WI38 (cell line): ENCODE measurements at regions not wholly inside any gene's neighbourhood (a gene's known extent, or its start where the extent isn't known, plus 50 kb on each side); places are given as distances from the start of the nearest gene placed in this dataset.
"Not testable (repeated sequence)": the region's sequence is repeated elsewhere in the genome, so short reads cannot be mapped to it uniquely, and the experiment has no call there.

ENCODE experiments used
- H3K4me3 ChIP-seq: 2 replicates; pipeline ENCODE4 v1.5.1; 2011; ENCODE audit warnings: low read depth, mild to moderate bottlenecking, control low read depth, low read length
- TF ChIP-seq, protein P1 (sequence below): IDR thresholded peaks from 2 replicates; pipeline ENCODE4 v1.5.1; 2012; ENCODE audit warnings: low read depth, mild to moderate bottlenecking, control low read depth, low read length

DNA sequence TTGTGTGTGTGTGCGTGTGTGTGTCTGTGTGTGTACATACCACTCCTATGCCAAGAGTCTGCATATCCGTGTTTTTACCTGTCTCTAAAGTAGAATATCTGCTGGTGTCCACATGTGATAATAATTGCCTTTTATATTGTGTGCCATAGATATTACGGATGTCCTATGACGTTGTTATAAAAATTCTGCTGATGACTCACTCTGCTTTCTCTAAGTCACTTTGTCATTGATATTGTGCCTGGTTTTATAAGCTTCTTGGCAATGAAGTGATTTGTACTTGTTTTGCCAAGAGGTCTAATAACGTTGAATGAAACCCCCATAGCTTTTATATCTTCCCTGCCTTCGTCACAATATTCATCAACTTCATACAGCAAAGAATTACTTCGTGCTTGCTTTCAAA is 102.6 kb upstream of the C1GALT1C1 start:
- TF ChIP-seq, protein P1, sequence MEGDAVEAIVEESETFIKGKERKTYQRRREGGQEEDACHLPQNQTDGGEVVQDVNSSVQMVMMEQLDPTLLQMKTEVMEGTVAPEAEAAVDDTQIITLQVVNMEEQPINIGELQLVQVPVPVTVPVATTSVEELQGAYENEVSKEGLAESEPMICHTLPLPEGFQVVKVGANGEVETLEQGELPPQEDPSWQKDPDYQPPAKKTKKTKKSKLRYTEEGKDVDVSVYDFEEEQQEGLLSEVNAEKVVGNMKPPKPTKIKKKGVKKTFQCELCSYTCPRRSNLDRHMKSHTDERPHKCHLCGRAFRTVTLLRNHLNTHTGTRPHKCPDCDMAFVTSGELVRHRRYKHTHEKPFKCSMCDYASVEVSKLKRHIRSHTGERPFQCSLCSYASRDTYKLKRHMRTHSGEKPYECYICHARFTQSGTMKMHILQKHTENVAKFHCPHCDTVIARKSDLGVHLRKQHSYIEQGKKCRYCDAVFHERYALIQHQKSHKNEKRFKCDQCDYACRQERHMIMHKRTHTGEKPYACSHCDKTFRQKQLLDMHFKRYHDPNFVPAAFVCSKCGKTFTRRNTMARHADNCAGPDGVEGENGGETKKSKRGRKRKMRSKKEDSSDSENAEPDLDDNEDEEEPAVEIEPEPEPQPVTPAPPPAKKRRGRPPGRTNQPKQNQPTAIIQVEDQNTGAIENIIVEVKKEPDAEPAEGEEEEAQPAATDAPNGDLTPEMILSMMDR = no peak
- H3K4me3 ChIP-seq = no peak overlapping the region

DNA sequence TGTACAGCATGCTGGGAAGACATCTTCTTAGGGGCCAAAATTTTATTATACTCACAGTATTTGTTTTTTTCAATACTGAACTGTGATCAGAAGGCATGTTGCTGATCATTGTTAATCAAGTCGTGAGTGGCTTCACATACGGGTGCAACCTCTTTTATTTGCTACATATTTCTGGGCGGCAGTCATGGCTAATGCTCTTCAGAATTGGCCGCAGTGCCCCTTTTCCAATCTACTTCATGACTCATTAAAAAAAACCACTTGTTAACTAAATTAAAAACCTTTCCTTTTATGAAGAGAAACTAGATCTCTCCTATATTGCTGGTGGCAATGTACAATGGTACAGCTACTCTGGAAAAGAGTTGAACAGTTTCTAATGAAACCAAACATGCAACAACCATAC is 101.5 kb upstream of the C1GALT1C1 start:
- TF ChIP-seq, protein P1 = no peak
- no peak overlapping the region for H3K4me3 ChIP-seq

DNA sequence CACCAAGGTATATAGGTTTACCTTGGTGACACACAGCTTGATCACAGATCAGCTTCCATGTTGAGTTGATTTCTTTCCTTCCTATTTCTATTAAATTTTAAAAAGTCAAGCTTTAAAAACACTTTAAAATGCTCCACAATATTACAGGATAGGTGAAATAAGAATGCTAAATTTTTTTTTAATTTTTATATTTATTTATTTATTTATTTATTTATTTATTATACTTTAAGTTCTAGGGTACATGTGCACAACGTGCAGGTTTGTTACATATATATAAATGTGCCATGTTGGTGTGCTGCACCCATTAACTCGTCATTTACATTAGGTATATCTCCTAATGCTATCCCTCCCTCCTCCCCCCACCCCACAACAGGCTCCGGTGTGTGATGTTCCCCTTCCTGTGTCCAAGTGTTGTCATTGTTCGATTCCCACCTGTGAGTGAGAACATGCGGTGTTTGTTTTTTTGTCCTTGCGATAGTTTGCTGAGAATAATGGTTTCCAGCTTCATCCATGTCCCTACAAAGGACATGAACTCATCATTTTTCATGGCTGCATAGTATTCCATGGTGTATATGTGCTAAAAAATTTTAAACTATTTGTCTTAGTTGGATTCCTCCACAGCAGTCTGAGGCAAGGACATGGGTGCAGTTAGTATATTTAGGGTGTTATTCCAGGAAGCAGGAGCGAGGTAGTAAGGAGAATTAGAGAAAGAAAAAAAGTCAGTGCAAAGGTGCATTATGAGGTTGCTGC is 99.8 kb upstream of the C1GALT1C1 start:
- H3K4me3 ChIP-seq = not testable (repeated sequence)

DNA sequence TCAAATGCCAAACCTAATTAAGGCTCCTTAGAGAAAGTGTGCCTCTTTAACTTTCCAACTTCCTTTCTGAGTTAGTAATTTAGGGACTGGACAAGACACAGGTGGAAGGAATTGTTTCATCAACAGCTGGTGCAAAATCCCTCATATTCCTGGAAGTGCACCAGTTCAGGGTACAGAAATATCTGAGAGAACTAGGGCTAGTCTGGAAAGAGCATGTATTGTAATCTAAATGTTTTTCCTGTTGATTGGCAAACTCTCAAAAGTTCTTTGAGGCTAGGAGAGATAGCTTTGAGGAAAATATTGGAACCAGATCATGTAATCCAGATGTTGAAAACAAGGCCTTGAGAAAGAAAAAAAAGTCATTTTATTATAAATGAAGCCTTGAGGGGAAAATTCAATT is 98.1 kb upstream of the C1GALT1C1 start:
- no peak overlapping the region for H3K4me3 ChIP-seq
- TF ChIP-seq, protein P1 = no peak

DNA sequence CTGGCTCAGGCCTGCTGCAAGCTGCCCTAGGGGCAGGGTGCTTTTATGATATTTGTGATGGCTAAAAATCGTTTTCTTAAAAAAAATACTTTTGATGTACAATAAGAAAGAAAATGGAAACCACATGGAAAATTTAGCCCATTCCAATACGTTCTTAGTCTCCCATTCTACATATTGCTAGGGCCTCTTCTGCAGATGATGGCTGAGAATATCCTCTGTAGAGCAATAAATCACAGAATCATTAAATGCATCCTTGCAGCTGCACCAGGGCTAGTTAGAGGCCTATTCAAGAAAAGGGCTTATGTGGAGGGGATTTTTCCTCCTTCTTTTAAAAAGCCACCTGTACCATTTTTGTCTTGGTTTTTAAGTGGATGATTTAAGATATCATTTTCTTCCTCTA is 97.6 kb upstream of the C1GALT1C1 start:
- TF ChIP-seq, protein P1 = no peak
- no peak overlapping the region for H3K4me3 ChIP-seq

DNA sequence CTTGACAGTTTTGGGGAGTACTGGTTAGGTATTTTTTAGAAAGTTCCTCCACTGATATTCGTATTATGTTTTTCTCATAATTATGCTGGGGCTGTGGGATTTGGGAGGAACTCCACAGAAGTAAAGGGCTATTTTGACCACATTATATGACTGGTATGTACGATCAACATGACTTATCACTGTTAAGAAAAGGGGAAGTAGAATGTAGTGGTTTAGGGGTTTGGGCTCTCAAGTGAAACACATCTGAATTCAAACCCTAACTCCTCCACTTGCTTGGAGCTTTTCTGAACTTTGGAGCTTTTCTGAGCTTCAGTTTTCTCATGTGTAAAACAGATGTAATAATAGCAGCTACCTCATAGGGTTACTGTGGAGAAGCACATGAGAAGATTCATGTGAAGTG is 96.4 kb upstream of the C1GALT1C1 start:
- no peak overlapping the region for H3K4me3 ChIP-seq
- TF ChIP-seq, protein P1 = no peak

DNA sequence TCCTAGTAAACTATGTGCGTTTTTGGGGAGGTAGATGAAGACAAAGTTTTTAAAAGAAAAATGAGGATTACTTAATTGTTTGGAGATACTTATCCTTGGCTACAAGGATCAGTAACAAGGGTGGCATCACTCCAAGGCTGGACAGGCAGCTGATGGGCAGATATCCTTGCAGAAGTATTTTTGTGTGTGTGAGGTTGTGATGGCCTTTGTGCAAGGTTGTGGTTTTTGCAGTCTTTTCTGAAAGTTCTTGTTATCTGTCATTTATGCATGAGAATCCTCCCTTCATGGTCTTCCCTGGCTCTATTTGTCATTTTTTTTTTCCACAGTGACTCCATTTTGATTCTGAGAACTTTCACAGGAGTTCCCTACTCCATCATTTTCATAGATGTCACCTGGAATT is 96.0 kb upstream of the C1GALT1C1 start:
- H3K4me3 ChIP-seq = no peak overlapping the region
- TF ChIP-seq, protein P1 = no peak

DNA sequence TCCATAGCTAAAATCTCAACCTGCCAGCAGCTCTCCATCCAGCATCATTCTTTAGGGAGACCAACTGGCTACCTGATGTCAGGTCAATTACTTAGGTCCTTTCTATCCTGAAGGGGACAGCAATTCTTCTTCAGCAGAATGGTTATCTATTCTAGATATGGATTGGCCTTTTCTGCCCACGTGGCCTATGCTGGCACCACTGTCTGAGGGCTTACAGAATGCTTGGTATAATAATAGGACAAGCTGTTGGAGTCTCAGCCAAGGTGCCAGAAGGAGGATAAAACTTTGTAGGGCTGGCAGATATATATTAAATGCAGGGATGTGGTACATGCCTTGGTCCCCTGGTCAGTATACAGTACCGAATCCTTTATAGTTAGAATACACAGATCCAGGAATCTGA is 89.8 kb upstream of the C1GALT1C1 start:
- no peak overlapping the region for H3K4me3 ChIP-seq
- TF ChIP-seq, protein P1 = no peak
